Keratinocyte (primary cell): ENCODE measurements at regions not wholly inside any gene's neighbourhood (a gene's known extent, or its start where the extent isn't known, plus 50 kb on each side); places are given as distances from the start of the nearest gene placed in this dataset.

Experiments used
- DNase-seq: peaks from one replicate; pipeline ENCODE4 v3.0.0-alpha.2; 2011; ENCODE audit warnings: low read depth, missing footprints, low spot score
- FAIRE-seq: peaks from 2 replicates; lab custom pipeline; 2011; peaks lifted over from hg19 to GRCh38; lab: Jason Lieb, UNC
- H2AFZ ChIP-seq: 2 replicates; pipeline ENCODE4 v1.6.0; 2012; ENCODE audit warnings: low read length, control low read depth, inconsistent platforms; ENCODE audit not compliant: control insufficient read depth
- H3K27ac ChIP-seq: 2 replicates; pipeline ENCODE4 v1.5.1; 2011; ENCODE audit warnings: low read length; ENCODE audit not compliant: control insufficient read depth, insufficient read depth
- H3K27me3 ChIP-seq: 3 replicates; pipeline ENCODE4 v1.6.0; 2011; ENCODE audit warnings: low read length; ENCODE audit not compliant: control insufficient read depth, insufficient read depth; ENCODE audit errors: extremely low read depth
- H3K36me3 ChIP-seq, 2 experiments: 2 replicates in 1 of 2; 3 replicates in 1 of 2; pipeline ENCODE4 v1.5.1; 2011; ENCODE audit warnings: low read length in 2 of 2, mild to moderate bottlenecking in 1 of 2; ENCODE audit not compliant: control insufficient read depth in 2 of 2, insufficient read depth in 2 of 2; ENCODE audit errors: extremely low read depth in 1 of 2
- H3K4me1 ChIP-seq: 3 replicates; pipeline ENCODE4 v1.5.1; 2011; ENCODE audit warnings: low read length; ENCODE audit not compliant: control insufficient read depth, insufficient read depth; ENCODE audit errors: extremely low read depth
- H3K4me2 ChIP-seq: 3 replicates; pipeline ENCODE4 v1.6.0; 2011; ENCODE audit warnings: low read depth, low read length; ENCODE audit not compliant: control insufficient read depth, insufficient read depth; ENCODE audit errors: extremely low read depth
- H3K4me3 ChIP-seq, 3 experiments: fragments of 200-600 bp in 1 of 3; sonication (generic) in 1 of 3; 2 replicates in 2 of 3; 3 replicates in 1 of 3; pipeline ENCODE4 v1.5.1; 2011 to 2016; ENCODE audit warnings: low read length in 3 of 3, mild to moderate bottlenecking in 3 of 3, control low read depth in 2 of 3, inconsistent platforms in 1 of 3, low read depth in 1 of 3, mixed read lengths in 1 of 3, mixed run types in 1 of 3, moderate library complexity in 1 of 3; ENCODE audit not compliant: control insufficient read depth in 2 of 3, insufficient read depth in 2 of 3; ENCODE audit errors: extremely low read depth in 1 of 3
- H3K79me2 ChIP-seq: 2 replicates; pipeline ENCODE4 v1.6.0; 2012; ENCODE audit warnings: low read length; ENCODE audit not compliant: control insufficient read depth, insufficient read depth
- H3K9ac ChIP-seq: 3 replicates; pipeline ENCODE4 v1.6.0; 2011; ENCODE audit warnings: low read length; ENCODE audit not compliant: control insufficient read depth, insufficient read depth; ENCODE audit errors: extremely low read depth
- H3K9me1 ChIP-seq: 3 replicates; pipeline ENCODE4 v1.6.0; 2011; ENCODE audit warnings: low read length; ENCODE audit not compliant: control insufficient read depth, insufficient read depth; ENCODE audit errors: extremely low read depth
- H3K9me3 ChIP-seq: 2 replicates; pipeline ENCODE4 v1.5.1; 2012; ENCODE audit warnings: low read depth, low read length; ENCODE audit not compliant: control insufficient read depth
- H4K20me1 ChIP-seq: 3 replicates; pipeline ENCODE4 v1.6.0; 2011; ENCODE audit warnings: low read length; ENCODE audit not compliant: control insufficient read depth, insufficient read depth; ENCODE audit errors: extremely low read depth
- EZH2 ChIP-seq: IDR thresholded peaks from one replicate; pipeline ENCODE4 v1.6.1; 2012; ENCODE audit warnings: inconsistent platforms, mild to moderate bottlenecking, low read length, moderate library complexity
- dilution Hi-C: fragments of 300-500 bp; cut with MboI; formaldehyde crosslinking; loops from one replicate; pipeline ENCODE4 v1.7.0; 2020; ENCODE audit warnings: low sequenced_read_pairs; ENCODE audit not compliant: extremely low pct_ligation_motif_present
- TF ChIP-seq, protein P1 (sequence below), 3 experiments: IDR thresholded peaks in 1 of 3; conservative IDR thresholded peaks in 1 of 3; optimal IDR thresholded peaks in 1 of 3; 2 replicates in 2 of 3; 3 replicates in 1 of 3; pipeline versions ENCODE3 to v1.5.1; 2011; ENCODE audit warnings: low read length in 3 of 3, mild to moderate bottlenecking in 3 of 3, moderate library complexity in 2 of 3, control low read depth in 1 of 3, inconsistent platforms in 1 of 3; ENCODE audit not compliant: insufficient read depth in 2 of 3; ENCODE audit errors: extremely low read depth in 1 of 3

DNA sequence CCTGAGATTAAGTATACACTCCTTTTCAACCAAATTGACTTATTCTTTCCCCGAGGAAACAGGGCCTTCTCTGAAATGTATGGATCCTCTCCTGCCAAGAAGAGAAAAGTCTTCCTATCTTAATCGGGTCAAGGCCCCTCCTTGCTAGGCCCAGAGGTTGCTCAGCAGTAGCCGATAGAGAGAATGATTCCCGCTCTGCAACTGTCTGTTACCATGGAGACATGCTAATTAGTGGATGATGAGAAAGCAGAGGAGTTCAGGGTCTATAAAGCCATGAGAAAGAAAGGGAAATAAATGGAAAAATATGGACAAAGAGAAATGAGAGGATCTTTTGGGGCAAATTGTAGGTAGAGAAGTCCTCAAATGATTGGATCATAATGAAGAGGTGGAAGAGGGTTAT is 103.5 kb downstream of the POU4F1 start:
- no peak for TF ChIP-seq EZH2
- TF ChIP-seq, protein P1, sequence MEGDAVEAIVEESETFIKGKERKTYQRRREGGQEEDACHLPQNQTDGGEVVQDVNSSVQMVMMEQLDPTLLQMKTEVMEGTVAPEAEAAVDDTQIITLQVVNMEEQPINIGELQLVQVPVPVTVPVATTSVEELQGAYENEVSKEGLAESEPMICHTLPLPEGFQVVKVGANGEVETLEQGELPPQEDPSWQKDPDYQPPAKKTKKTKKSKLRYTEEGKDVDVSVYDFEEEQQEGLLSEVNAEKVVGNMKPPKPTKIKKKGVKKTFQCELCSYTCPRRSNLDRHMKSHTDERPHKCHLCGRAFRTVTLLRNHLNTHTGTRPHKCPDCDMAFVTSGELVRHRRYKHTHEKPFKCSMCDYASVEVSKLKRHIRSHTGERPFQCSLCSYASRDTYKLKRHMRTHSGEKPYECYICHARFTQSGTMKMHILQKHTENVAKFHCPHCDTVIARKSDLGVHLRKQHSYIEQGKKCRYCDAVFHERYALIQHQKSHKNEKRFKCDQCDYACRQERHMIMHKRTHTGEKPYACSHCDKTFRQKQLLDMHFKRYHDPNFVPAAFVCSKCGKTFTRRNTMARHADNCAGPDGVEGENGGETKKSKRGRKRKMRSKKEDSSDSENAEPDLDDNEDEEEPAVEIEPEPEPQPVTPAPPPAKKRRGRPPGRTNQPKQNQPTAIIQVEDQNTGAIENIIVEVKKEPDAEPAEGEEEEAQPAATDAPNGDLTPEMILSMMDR (optimal IDR thresholded peaks at IDR 0.05 in 1 of 3, IDR thresholded peaks at IDR 0.05 in 1 of 3, conservative IDR thresholded peaks at IDR 0.05 in 1 of 3; ENCODE audit: extremely low read depth in 1 of 3, insufficient read depth in 2 of 3, low read length in 3 of 3): no peak
- no peaks in the 10 kb centered on the region for H3K9me1 ChIP-seq
- H3K9me3 ChIP-seq: no peaks in the 10 kb centered on the region
- H4K20me1 ChIP-seq: no peaks in the 10 kb centered on the region
- no peaks in the 10 kb centered on the region for H3K79me2 ChIP-seq
- no peaks in the 10 kb centered on the region for H3K36me3 ChIP-seq
- no peaks in the 10 kb centered on the region for H3K27me3 ChIP-seq
- no peaks in the 10 kb centered on the region for H3K4me1 ChIP-seq
- FAIRE-seq: no peak
- H2AFZ ChIP-seq: no peak overlapping the region
- dilution Hi-C loops: no loop called here
- no peak overlapping the region for H3K4me3 ChIP-seq
- no peak overlapping the region for H3K9ac ChIP-seq
- DNase-seq: no peak
- no peak overlapping the region for H3K27ac ChIP-seq
- no peak overlapping the region for H3K4me2 ChIP-seq

DNA sequence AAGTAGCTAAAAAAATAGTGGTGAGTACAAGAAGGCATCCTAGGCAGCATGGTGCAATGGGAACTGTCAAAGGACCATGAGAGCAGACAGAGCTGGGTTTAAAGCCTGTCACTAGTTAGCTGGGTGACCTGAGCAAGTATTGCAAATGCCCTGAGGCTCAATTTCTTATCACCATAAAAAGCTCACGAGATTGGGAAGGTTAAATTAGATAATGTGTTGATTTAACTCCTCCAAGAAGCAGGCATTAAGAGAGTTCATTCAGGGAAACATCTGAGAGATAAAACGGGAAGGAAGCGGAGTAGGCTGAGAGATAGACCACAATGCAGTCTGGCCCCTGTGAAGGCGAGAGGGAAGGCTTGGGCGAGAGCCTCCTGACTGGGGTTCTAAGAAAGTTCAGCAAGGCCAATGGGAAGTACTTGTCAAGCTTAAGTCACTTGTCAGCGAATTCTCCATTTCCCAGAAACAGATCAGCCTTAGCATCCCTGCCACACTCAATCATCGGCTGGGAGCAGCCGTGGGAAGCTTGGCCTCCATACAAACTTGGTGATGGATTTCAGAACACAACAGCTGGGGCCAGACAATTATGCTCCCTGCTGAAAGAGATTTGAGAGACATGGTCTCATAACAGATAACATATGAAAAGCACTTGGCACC is 105.5 kb downstream of the POU4F1 start:
- Histone ChIP-seq H2AFZ (no peak overlapping the region), H3K36me3 (no peaks in the 10 kb centered on the region), H3K79me2 (no peaks in the 10 kb centered on the region), H4K20me1 (no peaks in the 10 kb centered on the region), H3K9me3 (no peaks in the 10 kb centered on the region), H3K4me3 (no peak overlapping the region), H3K27me3 (no peaks in the 10 kb centered on the region), H3K4me2 (no peak overlapping the region), H3K9me1 (no peaks in the 10 kb centered on the region), H3K27ac (no peak overlapping the region), H3K4me1 (no peaks in the 10 kb centered on the region), H3K9ac (no peak overlapping the region)
- dilution Hi-C loops: no loop called here
- DNase-seq: no peak
- no peak for FAIRE-seq
- no peak for TF ChIP-seq EZH2
- TF ChIP-seq, protein P1 (optimal IDR thresholded peaks at IDR 0.05 in 1 of 3, IDR thresholded peaks at IDR 0.05 in 1 of 3, conservative IDR thresholded peaks at IDR 0.05 in 1 of 3; ENCODE audit: extremely low read depth in 1 of 3, insufficient read depth in 2 of 3, low read length in 3 of 3): no peak
